Muscle of back (tissue), 3 donors: ENCODE measurements at regions not wholly inside any gene's neighbourhood (a gene's known extent, or its start where the extent isn't known, plus 50 kb on each side); places are given as distances from the start of the nearest gene placed in this dataset.

ENCODE experiments used
- DNase-seq, 3 donors: peaks; one replicate each; pipeline versions ENCODE4 v3.0.0 to v3.0.0-alpha.2; 2013

GRCh38 chr20:57056651-57057050 lies 209.8 kb downstream of the BMP7 start:
- DNase-seq: no peak

GRCh38 chr20:57059055-57059596 lies 207.3 kb downstream of the BMP7 start:
- no peak for DNase-seq

GRCh38 chr20:57060407-57061050 lies 205.9 kb downstream of the BMP7 start:
- no peak for DNase-seq

DNA sequence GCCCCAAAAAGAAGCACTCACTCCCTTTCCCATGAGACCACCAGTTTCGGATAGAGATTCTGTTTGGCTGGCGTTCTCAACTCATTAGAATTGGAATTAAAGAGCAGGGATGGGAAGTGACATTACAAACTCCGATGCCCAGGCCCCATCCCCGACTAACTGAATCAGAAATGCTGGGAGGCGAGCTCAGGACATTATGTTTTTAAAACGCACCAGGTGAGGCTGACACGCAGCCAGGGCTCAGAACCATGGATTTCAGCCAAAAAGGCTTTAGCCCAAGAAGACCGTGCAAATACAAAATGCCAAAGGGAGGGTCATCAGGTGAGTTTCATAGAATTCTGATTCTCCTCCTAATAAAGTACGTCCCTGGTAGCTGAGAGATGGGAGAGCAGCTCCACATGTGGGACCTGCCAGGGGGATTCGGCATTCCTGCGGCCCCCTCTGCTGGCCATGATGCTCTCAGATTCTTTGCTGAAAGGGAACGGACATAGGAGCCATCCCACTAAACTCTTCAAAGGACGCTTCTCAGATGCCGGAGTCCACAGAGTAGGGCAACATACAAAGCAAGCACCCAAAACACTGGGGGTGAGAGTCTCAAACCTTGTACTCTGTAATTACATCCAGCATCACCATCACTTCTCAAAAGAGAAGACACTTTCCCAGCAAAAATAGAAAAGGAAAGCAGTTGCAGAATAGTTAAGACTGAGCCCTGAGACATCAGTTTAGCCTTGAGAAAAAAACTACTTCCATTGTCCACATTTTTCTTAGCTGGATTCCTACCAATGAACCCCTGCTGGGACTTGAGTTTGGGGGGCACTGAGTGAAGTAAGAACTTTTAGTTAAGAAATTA lies 205.2 kb downstream of the BMP7 start:
- peak in 2 of 3 donors; percentile 32 to 65 for DNase-seq

DNA sequence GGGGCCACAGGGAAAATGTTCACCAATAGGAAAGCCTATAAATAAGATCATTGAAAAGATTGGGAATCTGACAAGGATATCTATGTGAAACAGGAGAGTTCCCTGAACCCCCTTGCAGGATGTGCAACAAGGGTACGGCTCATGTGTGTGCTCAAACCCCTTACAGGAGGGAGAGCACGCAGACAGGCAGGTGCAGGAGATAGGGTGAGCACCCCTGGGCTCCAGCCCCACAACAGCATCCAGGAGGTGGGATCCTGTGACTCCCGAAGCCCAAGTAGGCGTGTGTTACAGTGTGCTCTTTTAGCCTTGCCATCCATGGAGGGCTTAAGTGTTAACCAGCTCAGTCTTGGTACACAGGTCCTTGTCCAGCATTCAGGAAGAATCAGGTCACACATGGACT lies 204.2 kb downstream of the BMP7 start:
- no peak for DNase-seq

DNA sequence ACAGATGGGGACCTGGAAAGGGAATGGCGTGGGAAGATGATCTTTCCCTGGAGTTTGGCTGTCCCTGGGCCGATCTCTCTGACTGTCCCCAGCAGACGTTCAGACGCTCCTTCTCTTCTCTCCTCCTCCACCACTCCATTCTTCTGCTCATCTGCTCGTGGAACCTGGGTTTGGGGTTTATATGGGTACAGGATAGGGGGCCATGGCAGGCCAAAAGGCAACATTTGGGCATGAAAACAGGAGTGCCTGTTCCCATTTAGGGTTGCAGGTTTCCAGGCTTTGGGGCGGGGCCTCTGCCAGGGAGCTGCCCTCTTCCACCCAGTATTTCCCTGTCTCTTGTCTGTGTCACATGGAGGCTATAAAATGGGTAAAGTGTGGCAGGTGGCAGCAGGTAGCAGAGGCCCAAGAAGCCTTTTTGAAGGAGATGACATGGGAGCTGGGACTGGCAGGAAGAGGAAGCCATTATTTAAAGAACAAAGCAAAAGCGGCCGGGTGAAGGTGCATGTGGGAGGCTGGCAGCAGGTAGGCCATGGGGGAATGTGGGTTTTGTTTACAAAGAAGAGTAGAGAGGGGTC lies 203.7 kb downstream of the BMP7 start:
- no peak for DNase-seq

DNA sequence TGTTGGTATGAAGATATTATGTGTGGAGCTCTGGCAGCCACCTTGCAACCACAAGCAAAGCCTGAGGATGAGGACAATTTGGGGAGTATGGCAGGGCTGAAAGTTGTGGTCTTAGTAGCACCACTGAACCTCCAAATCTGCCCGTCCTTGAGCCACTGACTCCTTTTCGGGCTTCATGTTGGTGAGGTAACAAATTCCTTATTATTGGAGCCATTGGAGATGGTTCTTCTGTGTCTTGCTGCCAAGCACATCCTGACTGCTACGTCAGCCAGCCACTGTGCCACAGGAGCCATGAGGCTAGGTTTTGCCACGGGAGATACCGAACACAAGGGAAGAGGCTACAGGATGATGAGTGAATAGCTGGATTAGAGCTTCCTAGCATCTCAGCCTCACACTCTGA lies 201.6 kb downstream of the BMP7 start:
- no peak for DNase-seq

DNA sequence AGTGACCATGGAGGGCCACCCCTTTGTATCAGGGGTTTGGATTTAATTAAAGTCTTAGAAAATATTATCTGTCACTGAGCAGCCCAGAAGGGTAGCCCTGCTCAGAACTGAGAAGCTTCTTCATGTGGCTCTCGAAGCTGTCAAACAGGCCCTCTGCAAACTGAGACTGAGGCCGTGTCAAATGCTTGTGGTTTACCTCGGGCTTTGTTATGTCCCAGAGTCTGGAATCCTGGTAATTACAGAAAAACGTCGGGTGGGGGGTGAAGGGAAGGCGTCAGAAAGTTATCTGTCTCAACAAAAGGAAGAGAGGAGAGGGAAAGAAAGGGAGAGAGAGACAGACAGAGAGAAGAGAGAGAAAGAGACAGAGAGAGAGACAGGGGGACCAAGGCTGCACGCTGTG lies 200.8 kb downstream of the BMP7 start:
- DNase-seq: peak in 1 of 3 donors; percentile 51

- DNase-seq: no peak
Observed at GRCh38 chr20:57066126-57066900, 200.1 kb downstream of the BMP7 start.

DNA sequence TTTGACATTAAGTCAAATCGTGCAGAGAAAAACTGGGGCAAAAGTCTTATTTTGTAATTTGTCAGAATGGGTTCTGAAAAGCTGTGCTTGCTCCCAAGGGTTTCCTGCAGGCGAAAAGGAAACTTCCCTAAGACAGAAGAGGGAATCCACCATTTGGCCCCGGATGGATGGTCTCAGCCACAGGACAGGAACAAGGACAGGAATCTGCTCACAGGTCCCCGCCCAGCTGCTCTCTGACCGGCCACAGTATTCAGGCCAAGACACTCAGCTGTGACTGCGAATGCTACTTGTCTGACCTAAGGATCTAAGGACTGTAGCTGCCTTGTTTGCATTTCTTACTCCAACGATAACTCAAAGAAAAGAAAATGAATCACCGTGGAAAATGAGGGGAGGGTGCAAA lies 197.0 kb downstream of the BMP7 start:
- DNase-seq: no peak

DNA sequence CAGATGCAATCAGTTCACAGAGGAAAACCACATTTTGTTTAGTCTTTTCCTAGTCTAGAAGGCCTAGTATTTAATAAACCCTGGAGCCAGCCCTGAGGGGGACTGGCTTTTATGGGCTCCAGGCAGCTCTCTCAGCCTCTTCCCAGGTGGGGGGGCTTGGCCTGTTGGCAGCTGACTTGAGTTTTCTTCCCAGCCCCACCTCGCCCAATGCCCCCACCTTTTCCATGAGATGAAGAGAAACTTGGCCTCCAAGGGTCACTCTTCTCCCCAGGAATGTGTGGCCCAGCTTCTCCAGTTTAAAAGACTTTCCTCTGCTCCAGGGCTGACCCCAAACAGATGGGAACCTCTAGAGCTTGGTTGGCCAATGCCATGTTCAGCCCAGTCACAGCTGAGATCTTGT lies 196.1 kb downstream of the BMP7 start:
- no peak for DNase-seq

GRCh38 chr20:57071283-57071731 lies 195.1 kb downstream of the BMP7 start:
- DNase-seq: no peak

DNA sequence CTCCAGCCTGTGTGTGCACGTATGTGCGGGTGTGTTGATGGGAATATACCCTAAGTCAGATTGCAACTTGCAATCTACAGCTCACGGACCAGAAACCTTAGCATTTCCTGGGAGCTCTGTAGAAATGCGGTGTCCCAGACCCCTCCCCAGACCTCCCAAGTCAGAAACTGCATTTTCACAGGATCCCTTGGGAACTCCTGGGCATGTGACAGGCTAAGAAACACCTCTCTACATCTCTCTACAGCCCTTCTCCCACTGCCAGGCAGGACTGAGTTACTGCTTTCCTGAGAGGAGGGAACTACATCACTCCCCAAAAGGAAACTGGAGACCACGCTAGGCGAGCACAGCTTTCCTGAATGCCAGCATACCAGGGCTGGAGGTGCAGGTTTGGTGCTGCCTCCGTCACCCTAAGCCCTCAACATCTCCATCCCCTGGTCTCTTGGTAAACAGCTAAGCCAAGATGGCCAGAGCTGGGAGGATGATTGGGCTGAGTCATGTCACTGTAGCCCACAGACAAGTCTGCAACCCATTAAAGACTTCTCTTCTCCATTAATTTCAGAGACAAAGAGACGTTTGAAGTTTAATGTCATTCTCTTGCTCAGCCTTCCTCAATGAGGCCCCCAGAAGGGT lies 194.4 kb downstream of the BMP7 start:
- no peak for DNase-seq

GRCh38 chr20:57073402-57073801 lies 193.0 kb downstream of the BMP7 start:
- DNase-seq: no peak

DNA sequence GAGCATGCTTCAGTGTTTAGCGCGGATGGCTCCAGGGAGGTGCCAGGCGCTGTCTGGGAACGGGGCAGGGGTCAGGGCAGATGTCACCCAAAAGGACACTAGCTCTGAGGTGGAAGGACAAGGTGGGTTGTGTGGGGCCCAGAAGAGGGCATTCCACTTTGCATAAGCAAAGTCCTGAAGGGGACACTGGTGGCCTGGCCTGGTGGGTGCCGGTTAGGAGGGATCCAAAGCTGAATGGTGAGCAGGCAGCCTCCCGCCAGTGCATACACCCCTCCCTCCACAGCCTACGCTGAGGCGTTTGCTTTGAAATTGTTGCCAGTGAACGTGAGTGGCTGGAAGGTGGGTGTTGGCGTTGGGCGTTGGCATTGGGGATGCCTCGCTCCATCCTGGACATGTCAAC lies 192.1 kb downstream of the BMP7 start:
- DNase-seq: no peak

DNA sequence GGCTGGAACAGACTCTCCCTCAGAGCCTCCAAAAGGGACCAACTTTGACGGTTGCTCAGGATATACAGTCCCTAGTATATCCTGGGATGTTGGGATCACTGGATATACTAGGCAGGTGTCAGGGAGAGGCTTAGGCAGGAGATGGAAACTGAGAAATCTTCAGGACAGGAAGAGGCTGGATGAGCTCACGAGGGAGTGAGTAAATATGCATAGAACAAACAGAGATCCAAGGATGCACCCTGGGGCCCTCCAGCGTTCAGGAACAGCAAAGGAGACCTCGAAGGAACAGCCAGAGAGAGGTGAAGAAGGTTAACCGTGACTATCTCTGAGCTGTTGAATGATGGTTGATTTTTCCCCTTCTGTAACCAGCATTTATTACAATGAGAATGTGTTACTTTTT lies 191.3 kb downstream of the BMP7 start:
- DNase-seq: no peak

DNA sequence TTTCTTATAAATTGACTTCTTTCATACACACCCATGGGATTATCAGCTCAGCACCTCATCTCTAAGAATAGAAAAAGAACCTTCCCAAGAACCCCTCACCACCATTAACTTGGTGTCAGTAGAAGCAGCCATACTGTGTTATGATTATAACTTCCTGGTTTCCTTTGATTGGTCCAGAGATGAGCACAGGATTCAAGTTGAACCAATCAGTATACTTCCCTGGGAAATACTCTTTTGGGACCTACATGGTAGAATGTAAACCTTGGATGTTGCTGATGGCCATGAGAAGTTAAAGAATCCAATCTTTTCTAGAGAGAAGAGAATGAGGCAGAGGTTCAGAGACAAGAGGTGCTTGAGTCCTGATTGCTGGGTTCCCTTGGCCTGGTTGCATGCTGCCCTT lies 190.8 kb downstream of the BMP7 start:
- DNase-seq: no peak

DNA sequence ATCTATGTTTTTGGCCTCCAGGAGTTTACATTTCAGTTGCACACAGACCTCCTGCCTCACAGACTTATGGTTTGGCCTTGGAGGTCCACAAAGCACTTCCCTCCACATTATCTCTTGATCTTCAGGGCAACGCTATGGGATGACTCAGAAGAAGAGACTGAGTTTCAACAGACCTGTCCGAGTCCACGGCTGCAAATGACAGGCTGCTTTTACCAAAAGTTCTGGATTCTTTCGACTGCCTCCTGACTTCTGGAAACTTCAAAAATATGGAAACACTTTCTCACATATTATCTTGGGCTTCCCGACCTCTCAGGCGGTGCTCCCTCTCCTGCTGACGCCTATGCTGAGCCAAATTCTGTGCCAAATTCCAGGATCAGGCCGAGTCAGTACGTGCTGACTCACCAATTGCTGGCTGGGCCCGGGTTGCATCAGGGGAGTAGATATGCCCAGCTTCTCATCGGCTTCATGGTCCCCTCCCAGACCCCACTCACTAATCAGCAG lies 190.2 kb downstream of the BMP7 start:
- peak in 1 of 3 donors; percentile 50 for DNase-seq

DNA sequence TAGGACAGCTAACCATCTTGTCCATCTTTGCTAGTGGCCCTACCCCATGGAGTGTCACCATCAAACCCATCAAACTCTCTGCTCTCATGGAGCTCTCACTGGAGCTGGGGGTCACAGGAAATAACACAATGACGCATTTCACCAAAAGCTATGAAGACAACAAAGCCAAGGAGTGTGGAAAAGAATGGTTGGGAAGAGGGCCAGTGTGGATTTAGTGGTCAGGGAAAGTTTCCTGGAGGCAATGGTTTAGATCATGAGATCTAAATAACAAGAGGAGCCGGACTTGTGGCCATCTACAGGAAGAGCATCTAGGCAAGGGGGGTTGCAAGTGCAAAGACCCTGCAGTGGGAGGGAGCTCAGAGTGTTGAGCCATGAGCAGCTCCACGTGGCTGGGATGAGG lies 189.5 kb downstream of the BMP7 start:
- DNase-seq: no peak

DNA sequence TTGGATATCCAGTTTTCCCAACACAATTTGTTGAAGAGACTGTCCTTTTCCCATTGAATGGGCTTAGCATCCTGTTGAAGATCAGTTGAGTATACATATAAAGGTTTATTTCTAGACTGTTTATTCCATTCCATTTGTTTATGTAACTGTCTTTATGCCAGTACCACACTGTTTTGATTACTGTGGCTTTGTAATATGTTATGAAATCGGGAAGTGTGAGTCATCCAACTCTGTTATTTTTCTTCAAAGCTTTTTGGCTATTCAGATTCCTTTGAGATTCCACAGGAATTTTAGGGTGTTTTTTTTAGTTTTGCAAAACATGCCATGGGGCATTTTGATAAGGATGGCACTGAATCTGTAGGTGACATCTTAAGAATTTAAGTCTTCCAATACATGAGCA lies 188.3 kb downstream of the BMP7 start:
- DNase-seq: no peak
